ENCODE measurements at regions not wholly inside any gene's neighbourhood (a gene's known extent, or its start where the extent isn't known, plus 50 kb on each side); places are given as distances from the start of the nearest gene placed in this dataset.

GRCh38 chr2:163175294-163175693 is 336.7 kb upstream of the KCNH7 start:
- Histone ChIP-seq H3K27me3 (no peaks in the 10 kb centered on the region), H3K36me3 (no peaks in the 10 kb centered on the region), H4K20me1 (no peaks in the 10 kb centered on the region), H3K27ac (no peak overlapping the region), H3K9me3 (replicated peaks in 1 of 11) (no peaks in the 10 kb centered on the region), H3K4me1 (no peaks in the 10 kb centered on the region), H3K4me3 (no peak overlapping the region), H3K9ac (no peak overlapping the region), H3K4me2 (no peak overlapping the region)
- no peak for TF ChIP-seq Cebpa-rat (IDR thresholded peaks at IDR 0.05)

GRCh38 chr2:163173591-163173990 is 335.0 kb upstream of the KCNH7 start:
- H3K36me3 ChIP-seq = no peaks in the 10 kb centered on the region
- no peak for TF ChIP-seq Cebpa-rat (IDR thresholded peaks at IDR 0.05)
- H3K9me3 ChIP-seq (replicated peaks in 1 of 11) = no peaks in the 10 kb centered on the region
- no peaks in the 10 kb centered on the region for H3K4me1 ChIP-seq
- no peak overlapping the region for H3K27ac ChIP-seq
- no peak overlapping the region for H3K4me2 ChIP-seq
- no peak overlapping the region for H3K4me3 ChIP-seq
- no peaks in the 10 kb centered on the region for H4K20me1 ChIP-seq
- H3K27me3 ChIP-seq = no peaks in the 10 kb centered on the region
- H3K9ac ChIP-seq = no peak overlapping the region

DNA sequence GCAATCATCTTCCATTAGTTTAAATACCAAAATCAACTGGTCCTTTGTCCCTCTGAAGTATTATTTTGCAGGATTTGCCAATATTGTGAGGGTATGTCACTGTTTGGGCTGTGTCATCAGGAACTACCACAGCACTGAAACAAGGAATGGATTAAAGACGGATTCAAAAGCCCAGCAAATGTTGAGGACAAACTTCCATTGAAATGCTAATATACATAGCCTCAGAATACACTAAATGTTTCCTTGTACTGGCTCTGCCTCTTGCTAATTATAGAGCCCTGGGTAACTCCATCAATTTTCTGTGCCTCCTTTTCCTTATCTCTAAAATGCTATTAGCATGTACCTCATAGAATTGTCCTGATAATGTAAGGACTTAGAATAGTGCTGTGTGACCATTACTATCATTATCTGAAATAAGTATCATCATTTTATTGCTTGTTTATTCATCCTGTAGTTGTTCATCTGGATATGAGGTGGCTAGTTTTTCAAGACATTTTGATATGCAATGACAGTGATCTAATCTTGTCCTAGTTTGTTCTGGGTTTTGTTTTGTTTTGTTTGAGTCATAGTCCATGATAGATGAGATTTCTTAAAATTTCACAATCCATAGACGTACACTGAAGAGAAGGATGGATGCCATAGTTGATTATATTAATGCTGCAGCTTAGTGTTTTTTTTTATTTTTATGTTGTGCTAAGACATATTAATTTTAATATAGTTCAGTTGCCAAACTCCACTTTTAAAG is 333.4 kb upstream of the KCNH7 start:
- no peaks in the 10 kb centered on the region for H3K27me3 ChIP-seq
- no peaks in the 10 kb centered on the region for H3K9me3 ChIP-seq (replicated peaks in 1 of 11)
- no peak overlapping the region for H3K4me2 ChIP-seq
- H4K20me1 ChIP-seq = no peaks in the 10 kb centered on the region
- no peak for TF ChIP-seq Cebpa-rat (IDR thresholded peaks at IDR 0.05)
- H3K4me1 ChIP-seq = no peaks in the 10 kb centered on the region
- H3K36me3 ChIP-seq = no peaks in the 10 kb centered on the region
- no peak overlapping the region for H3K27ac ChIP-seq
- no peak overlapping the region for H3K9ac ChIP-seq
- no peak overlapping the region for H3K4me3 ChIP-seq

DNA sequence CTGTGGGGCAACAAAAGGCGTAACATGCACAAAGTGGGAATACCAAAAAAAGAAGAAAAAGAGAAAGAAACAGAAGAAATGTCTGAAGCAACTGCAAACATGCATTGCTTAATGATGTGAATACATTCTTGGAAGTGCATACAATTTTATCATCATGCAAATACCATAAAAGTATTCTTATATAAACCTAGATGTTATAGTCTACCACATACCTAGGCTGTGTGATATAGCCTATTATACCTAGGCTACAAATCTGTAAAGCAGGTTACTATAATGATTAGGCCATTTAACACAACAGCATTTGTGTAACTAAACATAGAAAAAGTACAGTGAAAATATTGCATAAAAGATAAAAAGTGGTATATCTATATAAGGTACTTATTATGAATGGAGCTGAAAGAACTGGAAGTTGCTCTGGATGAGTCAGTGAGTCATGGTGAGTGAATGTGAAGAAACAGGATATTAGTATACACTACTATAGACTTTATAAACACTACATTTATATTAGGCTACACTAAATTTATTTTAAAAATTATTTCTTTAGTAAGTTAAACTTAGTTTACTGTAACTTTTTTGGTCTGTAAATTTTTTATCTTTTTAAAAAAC is 319.4 kb upstream of the KCNH7 start:
- no peak overlapping the region for H3K9ac ChIP-seq
- H4K20me1 ChIP-seq = no peaks in the 10 kb centered on the region
- no peaks in the 10 kb centered on the region for H3K27me3 ChIP-seq
- H3K4me1 ChIP-seq = peaks cover 0 to 9% (median 0%) of the 10 kb centered on the region in 10 experiments; a peak in 1 of 20 replicates
- no peaks in the 10 kb centered on the region for H3K36me3 ChIP-seq
- no peak overlapping the region for H3K4me3 ChIP-seq
- H3K9me3 ChIP-seq (replicated peaks in 1 of 11) = no peaks in the 10 kb centered on the region
- no peak overlapping the region for H3K4me2 ChIP-seq
- no peak overlapping the region for H3K27ac ChIP-seq
- no peak for TF ChIP-seq Cebpa-rat (IDR thresholded peaks at IDR 0.05)

- no peak for TF ChIP-seq Cebpa-rat (IDR thresholded peaks at IDR 0.05)
- H3K4me2 ChIP-seq = no peak overlapping the region
- H3K36me3 ChIP-seq = no peaks in the 10 kb centered on the region
- H3K4me1 ChIP-seq = peaks cover 0 to 9% (median 0%) of the 10 kb centered on the region in 10 experiments; a peak in 1 of 20 replicates
- H4K20me1 ChIP-seq = no peaks in the 10 kb centered on the region
- no peaks in the 10 kb centered on the region for H3K9me3 ChIP-seq (replicated peaks in 1 of 11)
- H3K4me3 ChIP-seq = no peak overlapping the region
- H3K27me3 ChIP-seq = no peaks in the 10 kb centered on the region
- H3K9ac ChIP-seq = no peak overlapping the region
- H3K27ac ChIP-seq = no peak overlapping the region
Observed at GRCh38 chr2:163157411-163157810, 318.8 kb upstream of the KCNH7 start.

GRCh38 chr2:163155925-163156324 is 317.4 kb upstream of the KCNH7 start:
- Histone ChIP-seq H3K9ac (no peak overlapping the region), H3K36me3 (no peaks in the 10 kb centered on the region), H3K27me3 (no peaks in the 10 kb centered on the region), H3K4me2 (no peak overlapping the region), H3K4me3 (no peak overlapping the region), H3K27ac (no peak overlapping the region), H3K9me3 (replicated peaks in 1 of 11) (no peaks in the 10 kb centered on the region), H3K4me1 (peaks cover 0 to 9% (median 0%) of the 10 kb centered on the region in 10 experiments; a peak in 1 of 20 replicates), H4K20me1 (no peaks in the 10 kb centered on the region)
- TF ChIP-seq Cebpa-rat (IDR thresholded peaks at IDR 0.05) = peak in 1 of 11 experiments; percentile 55; a peak in 2 of 22 replicates

DNA sequence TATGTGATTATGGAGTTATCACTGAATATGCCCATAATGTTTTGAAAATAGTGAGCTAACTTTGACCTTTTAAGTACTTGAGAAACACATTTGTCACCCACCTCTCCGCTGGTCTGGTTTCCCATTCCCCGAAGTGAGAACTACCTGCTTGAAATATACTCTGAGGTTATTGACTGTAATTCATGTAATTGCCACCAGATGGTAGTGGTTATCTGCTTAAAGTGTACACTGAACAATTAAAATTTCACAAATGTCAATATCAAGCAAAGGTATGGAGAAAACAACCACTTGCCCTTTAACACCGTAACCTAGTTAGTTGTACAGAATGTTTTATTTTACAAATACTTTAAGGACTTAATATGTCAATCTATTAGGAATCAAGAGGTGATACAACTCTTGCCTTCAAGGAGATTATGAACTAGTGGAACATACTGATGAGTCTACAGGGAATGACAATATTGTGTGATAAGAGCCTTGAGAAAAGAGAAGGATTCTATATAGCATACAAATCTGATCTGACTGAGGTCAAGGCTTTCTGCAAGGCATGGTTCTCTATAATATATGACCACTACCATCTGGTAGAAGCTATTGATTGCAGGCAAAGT is 316.8 kb upstream of the KCNH7 start:
- no peaks in the 10 kb centered on the region for H3K27me3 ChIP-seq
- no peak overlapping the region for H3K9ac ChIP-seq
- H4K20me1 ChIP-seq = no peaks in the 10 kb centered on the region
- H3K36me3 ChIP-seq = no peaks in the 10 kb centered on the region
- peaks cover 0 to 9% (median 0%) of the 10 kb centered on the region in 10 experiments; a peak in 1 of 20 replicates for H3K4me1 ChIP-seq
- no peak for TF ChIP-seq Cebpa-rat (IDR thresholded peaks at IDR 0.05)
- no peak overlapping the region for H3K4me2 ChIP-seq
- H3K9me3 ChIP-seq (replicated peaks in 1 of 11) = no peaks in the 10 kb centered on the region
- no peak overlapping the region for H3K27ac ChIP-seq
- H3K4me3 ChIP-seq = no peak overlapping the region

- Histone ChIP-seq H3K4me3 (no peak overlapping the region), H3K9ac (no peak overlapping the region), H3K36me3 (no peaks in the 10 kb centered on the region), H3K27ac (no peak overlapping the region), H4K20me1 (no peaks in the 10 kb centered on the region), H3K9me3 (replicated peaks in 1 of 11) (peaks cover 7 to 22% (median 16%) of the 10 kb centered on the region in 11 experiments; a peak in 20 of 22 replicates), H3K4me2 (no peak overlapping the region), H3K4me1 (no peaks in the 10 kb centered on the region), H3K27me3 (no peaks in the 10 kb centered on the region)
- no peak for TF ChIP-seq Cebpa-rat (IDR thresholded peaks at IDR 0.05)
Observed at GRCh38 chr2:163142618-163143017, 304.1 kb upstream of the KCNH7 start.

DNA sequence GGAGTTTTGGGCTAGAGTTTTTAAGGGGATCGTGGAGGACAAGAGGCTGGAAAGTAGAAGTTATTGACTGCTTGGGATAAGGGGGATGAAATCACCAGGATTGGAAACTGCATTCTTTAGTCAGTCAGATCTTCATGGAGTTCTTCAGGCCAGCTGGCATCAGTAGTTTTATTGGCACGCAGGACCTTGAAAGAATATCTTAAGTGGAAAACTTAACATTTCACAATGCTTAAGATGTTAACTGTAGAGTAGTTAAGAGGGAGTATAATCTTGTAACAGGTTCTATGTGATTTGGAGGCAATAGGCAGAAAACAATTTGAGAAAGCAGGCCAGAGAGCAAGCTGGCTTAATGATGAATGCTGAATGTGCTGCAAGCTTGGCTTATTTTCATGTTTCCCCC is 300.4 kb upstream of the KCNH7 start:
- Histone ChIP-seq H3K4me1 (no peaks in the 10 kb centered on the region), H4K20me1 (no peaks in the 10 kb centered on the region), H3K27me3 (no peaks in the 10 kb centered on the region), H3K27ac (no peak overlapping the region), H3K36me3 (no peaks in the 10 kb centered on the region), H3K9me3 (replicated peaks in 1 of 11) (no peaks in the 10 kb centered on the region), H3K9ac (no peak overlapping the region), H3K4me2 (no peak overlapping the region), H3K4me3 (no peak overlapping the region)
- no peak for TF ChIP-seq Cebpa-rat (IDR thresholded peaks at IDR 0.05)

Data from BLaER1 treated with 17β-estradiol and CSF1 and Interleukin-3, amounts not matched to agents 10 nM and 100 nM (cell line).